H9 (cell line): ENCODE measurements at regions not wholly inside any gene's neighbourhood (a gene's known extent, or its start where the extent isn't known, plus 50 kb on each side); places are given as distances from the start of the nearest gene placed in this dataset.

Source experiments
- DNase-seq: peaks from one replicate; pipeline ENCODE4 v3.0.0-alpha.2; 2017
- H2AFZ ChIP-seq: one replicate; pipeline ENCODE4 v1.6.1; 2013; ENCODE audit warnings: mild to moderate bottlenecking, low read length, control low read depth, moderate library complexity
- H2AK5ac ChIP-seq: 2 replicates; pipeline ENCODE4 v1.6.1; 2013; ENCODE audit warnings: low read length, control low read depth, mixed read lengths; ENCODE audit not compliant: insufficient read length
- H2BK120ac ChIP-seq: one replicate; pipeline ENCODE4 v1.6.1; 2013; ENCODE audit warnings: low read depth, mild to moderate bottlenecking, low read length, control low read depth, inconsistent platforms; ENCODE audit not compliant: poor library complexity, severe bottlenecking
- H2BK12ac ChIP-seq: 2 replicates; pipeline ENCODE4 v1.6.1; 2013; ENCODE audit warnings: low read length, control low read depth, mixed read lengths, low read depth; ENCODE audit not compliant: insufficient read length
- H2BK15ac ChIP-seq: 2 replicates; pipeline ENCODE4 v1.6.1; 2013; ENCODE audit warnings: low read depth, low read length, control low read depth
- H2BK20ac ChIP-seq: one replicate; pipeline ENCODE4 v1.6.1; 2013; ENCODE audit warnings: low read depth, mild to moderate bottlenecking, low read length, control low read depth, inconsistent platforms; ENCODE audit not compliant: poor library complexity, severe bottlenecking
- H2BK5ac ChIP-seq: 2 replicates; pipeline ENCODE4 v1.6.1; 2013; ENCODE audit warnings: low read length, control low read depth, mixed read lengths; ENCODE audit not compliant: insufficient read length
- H3K14ac ChIP-seq: 2 replicates; pipeline ENCODE4 v1.6.1; 2013; ENCODE audit warnings: low read length, control low read depth; ENCODE audit not compliant: insufficient read depth
- H3K18ac ChIP-seq: 2 replicates; pipeline ENCODE4 v1.6.1; 2013; ENCODE audit warnings: low read depth, mild to moderate bottlenecking, mixed read lengths, low read length, control low read depth; ENCODE audit not compliant: insufficient read length
- H3K23ac ChIP-seq: 2 replicates; pipeline ENCODE4 v1.6.1; 2013; ENCODE audit warnings: low read length, control low read depth, mixed read lengths, low read depth; ENCODE audit not compliant: insufficient read length
- H3K23me2 ChIP-seq: 2 replicates; pipeline ENCODE4 v1.6.1; 2013; ENCODE audit warnings: low read depth, mild to moderate bottlenecking, mixed read lengths, low read length, control low read depth; ENCODE audit not compliant: insufficient read length, poor library complexity, severe bottlenecking
- H3K27ac ChIP-seq: 2 replicates; pipeline ENCODE4 v1.5.1; 2013; ENCODE audit warnings: low read length, control low read depth, mixed read lengths, low read depth; ENCODE audit not compliant: insufficient read length
- H3K27me3 ChIP-seq: 2 replicates; pipeline ENCODE4 v1.6.1; 2013; ENCODE audit warnings: low read length, control low read depth, inconsistent platforms; ENCODE audit not compliant: insufficient read depth
- H3K4ac ChIP-seq: 2 replicates; pipeline ENCODE4 v1.6.1; 2013; ENCODE audit warnings: low read depth, mild to moderate bottlenecking, control low read depth, inconsistent platforms, low read length, moderate library complexity
- H3K4me1 ChIP-seq: 2 replicates; pipeline ENCODE4 v1.6.1; 2013; ENCODE audit warnings: low read length, control low read depth, inconsistent platforms; ENCODE audit not compliant: insufficient read depth
- H3K4me2 ChIP-seq: 2 replicates; pipeline ENCODE4 v1.6.1; 2013; ENCODE audit warnings: low read length, control low read depth, mixed read lengths; ENCODE audit not compliant: insufficient read length, insufficient read depth
- H3K56ac ChIP-seq: 2 replicates; pipeline ENCODE4 v1.6.1; 2013; ENCODE audit warnings: low read depth, mild to moderate bottlenecking, mixed read lengths, low read length, control low read depth; ENCODE audit not compliant: insufficient read length
- H3K79me1 ChIP-seq: 2 replicates; pipeline ENCODE4 v1.6.1; 2013; ENCODE audit warnings: low read depth, mild to moderate bottlenecking, moderate library complexity, low read length, control low read depth, inconsistent platforms; ENCODE audit not compliant: insufficient read depth, poor library complexity, severe bottlenecking
- H3K79me2 ChIP-seq: 2 replicates; pipeline ENCODE4 v1.6.1; 2013; ENCODE audit warnings: low read length, control low read depth, inconsistent platforms; ENCODE audit not compliant: insufficient read depth
- H3K9ac ChIP-seq: 2 replicates; pipeline ENCODE4 v1.6.1; 2013; ENCODE audit warnings: low read length, control low read depth, mixed read lengths; ENCODE audit not compliant: insufficient read length; ENCODE audit errors: extremely low read depth
- H3K9me3 ChIP-seq: one replicate; pipeline ENCODE4 v1.6.1; 2013; ENCODE audit warnings: low read depth, low read length, inconsistent platforms; ENCODE audit not compliant: control insufficient read depth
- H3T11ph ChIP-seq: one replicate; pipeline ENCODE4 v1.6.1; 2013; ENCODE audit warnings: mild to moderate bottlenecking, low read length, control low read depth, inconsistent platforms
- H4K20me1 ChIP-seq: one replicate; pipeline ENCODE4 v1.6.1; 2013; ENCODE audit not compliant: control insufficient read depth, insufficient read length, insufficient read depth
- H4K5ac ChIP-seq: 2 replicates; pipeline ENCODE4 v1.6.1; 2013; ENCODE audit warnings: low read depth, mild to moderate bottlenecking, mixed read lengths, low read length, control low read depth; ENCODE audit not compliant: insufficient read length
- H4K8ac ChIP-seq: replicated peaks from 2 replicates; pipeline ENCODE4 v1.6.1; 2013; ENCODE audit warnings: low read length, control low read depth, mixed read lengths, low read depth; ENCODE audit not compliant: insufficient read length
- H4K91ac ChIP-seq: 2 replicates; pipeline ENCODE4 v1.6.1; 2013; ENCODE audit warnings: low read depth, mild to moderate bottlenecking, moderate library complexity, mixed read lengths, low read length, control low read depth; ENCODE audit not compliant: insufficient read length
- H3K27ac Mint-ChIP-seq, 3 experiments: 2 replicates in 2 of 3; 3 replicates in 1 of 3; pipeline ENCODE4 v1.8.0; 2020 to 2021; ENCODE audit warnings: mixed read lengths in 3 of 3, mild to moderate bottlenecking in 1 of 3, moderate library complexity in 1 of 3
- H3K27me3 Mint-ChIP-seq: 2 replicates; pipeline ENCODE4 v1.8.0; 2021; ENCODE audit warnings: low read depth, mild to moderate bottlenecking, moderate library complexity, mixed read lengths
- H3K36me3 Mint-ChIP-seq, 3 experiments: 2 replicates in 2 of 3; 3 replicates in 1 of 3; pipeline ENCODE4 v1.8.0; 2020 to 2021; ENCODE audit warnings: low read depth in 3 of 3, mixed read lengths in 3 of 3; ENCODE audit not compliant: insufficient read depth in 1 of 3
- H3K4me1 Mint-ChIP-seq, 2 experiments: 2 replicates each; pipeline ENCODE4 v1.8.0; 2020; ENCODE audit warnings: mixed read lengths in 2 of 2
- H3K4me3 Mint-ChIP-seq, 2 experiments: 2 replicates in 1 of 2; 3 replicates in 1 of 2; pipeline ENCODE4 v1.8.0; 2020 to 2021; ENCODE audit warnings: mild to moderate bottlenecking in 2 of 2, mixed read lengths in 2 of 2, moderate library complexity in 1 of 2
- H3K9me3 Mint-ChIP-seq, 2 experiments: 2 replicates in 1 of 2; 3 replicates in 1 of 2; pipeline ENCODE4 v1.8.0; 2020; ENCODE audit warnings: mild to moderate bottlenecking in 2 of 2, mixed read lengths in 2 of 2, moderate library complexity in 1 of 2
- WGBS: extraction: QIAGEN DNeasy Blood & Tissue Kit; methylation state at CpG from one replicate; pipeline ENCODE4 v1.1.7; 2013; ENCODE audit warnings: missing lambda C conversion rate, low lambda C conversion rate, mixed read lengths; ENCODE audit not compliant: insufficient read length; ENCODE audit errors: extremely low coverage; 5-methylcytosine and 5-hydroxymethylcytosine counted together
- TF ChIP-seq, protein P1 (sequence below): fragments of 200-600 bp; sonication (generic); conservative IDR thresholded peaks from 3 replicates; pipeline ENCODE4 v1.8.0; 2021; ENCODE audit warnings: antibody characterized with exemption, mild to moderate bottlenecking

DNA sequence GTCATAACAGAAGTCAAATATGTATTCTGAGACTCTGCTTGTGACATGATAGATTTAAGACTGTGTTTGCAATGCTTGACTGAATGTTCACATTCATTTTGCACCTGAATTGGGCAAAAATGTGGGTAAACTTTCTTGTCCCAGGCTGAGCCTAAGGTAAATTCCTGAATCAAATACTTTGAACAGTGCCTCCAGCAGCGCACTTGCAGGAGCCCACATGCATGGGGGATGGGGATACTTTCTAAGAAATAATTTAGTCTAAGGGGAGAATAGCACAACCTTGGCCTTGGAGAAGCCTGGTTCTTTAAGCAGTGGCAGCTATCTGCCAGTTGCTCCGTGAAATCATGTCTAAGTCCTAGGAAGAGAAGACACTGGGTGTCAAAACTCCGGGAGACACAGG is 163.5 kb upstream of the EGFLAM start:
- no peak overlapping the region for H3K4ac ChIP-seq
- H4K8ac ChIP-seq, result no peak overlapping the region
- H3K14ac ChIP-seq, result no peak overlapping the region
- H3K4me1 ChIP-seq, result peaks cover 7% of the 10 kb centered on the region; the same call in 1 of the 2 replicates
- H3K23me2 ChIP-seq, result no peaks in the 10 kb centered on the region
- no peak overlapping the region for H3K18ac ChIP-seq
- no peak overlapping the region for H3K4me2 ChIP-seq
- no peaks in the 10 kb centered on the region for H3K79me2 ChIP-seq
- no peak overlapping the region for H2AK5ac ChIP-seq
- H3K4me3 Mint-ChIP-seq, result no peak overlapping the region
- no peaks in the 10 kb centered on the region for H3K9me3 ChIP-seq
- H3K23ac ChIP-seq, result no peak overlapping the region
- no peak overlapping the region for H2BK12ac ChIP-seq
- H4K91ac ChIP-seq, result no peak overlapping the region
- no peak overlapping the region for H3K27ac ChIP-seq
- no peak overlapping the region for H2AFZ ChIP-seq
- WGBS, result no CpG with 5 or more reads among the region's 3 CpGs
- H2BK20ac ChIP-seq, result no peak overlapping the region
- H3K9ac ChIP-seq, result no peak overlapping the region
- no peak overlapping the region for H3T11ph ChIP-seq
- H2BK15ac ChIP-seq, result no peak overlapping the region
- no peaks in the 10 kb centered on the region; a peak in 1 of 5 replicates for H3K9me3 Mint-ChIP-seq
- H3K79me1 ChIP-seq, result no peaks in the 10 kb centered on the region
- TF ChIP-seq, protein P1, sequence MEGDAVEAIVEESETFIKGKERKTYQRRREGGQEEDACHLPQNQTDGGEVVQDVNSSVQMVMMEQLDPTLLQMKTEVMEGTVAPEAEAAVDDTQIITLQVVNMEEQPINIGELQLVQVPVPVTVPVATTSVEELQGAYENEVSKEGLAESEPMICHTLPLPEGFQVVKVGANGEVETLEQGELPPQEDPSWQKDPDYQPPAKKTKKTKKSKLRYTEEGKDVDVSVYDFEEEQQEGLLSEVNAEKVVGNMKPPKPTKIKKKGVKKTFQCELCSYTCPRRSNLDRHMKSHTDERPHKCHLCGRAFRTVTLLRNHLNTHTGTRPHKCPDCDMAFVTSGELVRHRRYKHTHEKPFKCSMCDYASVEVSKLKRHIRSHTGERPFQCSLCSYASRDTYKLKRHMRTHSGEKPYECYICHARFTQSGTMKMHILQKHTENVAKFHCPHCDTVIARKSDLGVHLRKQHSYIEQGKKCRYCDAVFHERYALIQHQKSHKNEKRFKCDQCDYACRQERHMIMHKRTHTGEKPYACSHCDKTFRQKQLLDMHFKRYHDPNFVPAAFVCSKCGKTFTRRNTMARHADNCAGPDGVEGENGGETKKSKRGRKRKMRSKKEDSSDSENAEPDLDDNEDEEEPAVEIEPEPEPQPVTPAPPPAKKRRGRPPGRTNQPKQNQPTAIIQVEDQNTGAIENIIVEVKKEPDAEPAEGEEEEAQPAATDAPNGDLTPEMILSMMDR, result no peak
- no peak overlapping the region for H3K56ac ChIP-seq
- H4K5ac ChIP-seq, result no peak overlapping the region
- no peaks in the 10 kb centered on the region for H3K27me3 ChIP-seq
- H3K4me1 Mint-ChIP-seq, result peaks cover 22% of the 10 kb centered on the region in 2 experiments
- H2BK5ac ChIP-seq, result no peak overlapping the region
- no peaks in the 10 kb centered on the region for H3K27me3 Mint-ChIP-seq
- no peak overlapping the region for H2BK120ac ChIP-seq
- H3K27ac Mint-ChIP-seq, result no peak overlapping the region
- H4K20me1 ChIP-seq, result no peaks in the 10 kb centered on the region
- no peak for DNase-seq
- no peaks in the 10 kb centered on the region for H3K36me3 Mint-ChIP-seq
